SK-N-SH treated with all-trans-retinoic acid at 6 μM for 48 hours (cell line): ENCODE measurements at regions not wholly inside any gene's neighbourhood (a gene's known extent, or its start where the extent isn't known, plus 50 kb on each side); places are given as distances from the start of the nearest gene placed in this dataset.

Experiments
- ATAC-seq: fragments of 200-7000 bp; cut with Tn5 transposase; 3 replicates; pipeline ENCODE4 v1.9.1; 2020; ENCODE audit warnings: mild to moderate bottlenecking, moderate library complexity
- BACH2 ChIP-seq: fragments of 250-450 bp; sonication (Bioruptor Pico); IDR thresholded peaks from 2 replicates; pipeline ENCODE4 v1.9.0; 2021; ENCODE audit warnings: mild to moderate bottlenecking, borderline replicate concordance
- CREB5 ChIP-seq: fragments of 250-450 bp; sonication (Bioruptor Pico); IDR thresholded peaks from 2 replicates; pipeline ENCODE4 v1.5.1; 2020; ENCODE audit warnings: low read depth, mild to moderate bottlenecking, moderate library complexity
- CSDC2 ChIP-seq: fragments of 250-450 bp; sonication (Bioruptor Pico); IDR thresholded peaks from 2 replicates; pipeline ENCODE4 v1.5.0; 2020; ENCODE audit warnings: mild to moderate bottlenecking, moderate library complexity
- GLIS3 ChIP-seq: fragments of 250-450 bp; sonication (Bioruptor Pico); IDR thresholded peaks from 2 replicates; pipeline ENCODE4 v1.5.0; 2020; ENCODE audit warnings: mild to moderate bottlenecking, moderate library complexity
- ISL1 ChIP-seq: fragments of 250-450 bp; sonication (Bioruptor Pico); IDR thresholded peaks from 2 replicates; pipeline ENCODE4 v2.1.2; 2022; ENCODE audit warnings: mild to moderate bottlenecking, moderate library complexity
- OSR1 ChIP-seq: fragments of 250-450 bp; sonication (Bioruptor Pico); IDR thresholded peaks from 2 replicates; pipeline ENCODE4 v1.8.0; 2022; ENCODE audit warnings: moderate library complexity, mild to moderate bottlenecking, inconsistent platforms
- PATZ1 ChIP-seq: fragments of 250-450 bp; sonication (Bioruptor Pico); IDR thresholded peaks from 2 replicates; pipeline ENCODE4 v1.8.0; 2020; ENCODE audit warnings: mild to moderate bottlenecking, moderate library complexity, borderline replicate concordance
- PPARA ChIP-seq: fragments of 250-450 bp; sonication (Bioruptor Pico); IDR thresholded peaks from 2 replicates; pipeline ENCODE4 v1.5.0; 2020; ENCODE audit warnings: mild to moderate bottlenecking, borderline replicate concordance
- RARB ChIP-seq: fragments of 250-450 bp; sonication (Bioruptor Pico); IDR thresholded peaks from 2 replicates; pipeline ENCODE4 v1.8.0; 2021; ENCODE audit warnings: mild to moderate bottlenecking, moderate library complexity
- SNAI2 ChIP-seq: fragments of 250-450 bp; sonication (Bioruptor Pico); IDR thresholded peaks from 2 replicates; pipeline ENCODE4 v1.5.0; 2020; ENCODE audit warnings: mild to moderate bottlenecking, moderate library complexity
- TCF4 ChIP-seq: fragments of 250-450 bp; sonication (Bioruptor Pico); IDR thresholded peaks from 2 replicates; pipeline ENCODE4 v1.8.0; 2021; ENCODE audit warnings: mild to moderate bottlenecking, moderate library complexity, borderline replicate concordance
- TOX ChIP-seq: fragments of 250-450 bp; sonication (Bioruptor Pico); IDR thresholded peaks from 2 replicates; pipeline ENCODE4 v1.8.0; 2021; ENCODE audit warnings: mild to moderate bottlenecking, moderate library complexity, borderline replicate concordance
- ZFP3 ChIP-seq: fragments of 250-450 bp; sonication (Bioruptor Pico); IDR thresholded peaks from 2 replicates; pipeline ENCODE4 v1.5.0; 2020; ENCODE audit warnings: mild to moderate bottlenecking, moderate library complexity
- ZFP30 ChIP-seq: fragments of 450-650 bp; formaldehyde crosslinking; IDR thresholded peaks from 2 replicates; pipeline ENCODE4 v1.5.0; 2022; ENCODE audit warnings: mild to moderate bottlenecking, moderate library complexity
- ZNF70 ChIP-seq: fragments of 450-650 bp; formaldehyde crosslinking; IDR thresholded peaks from 2 replicates; pipeline ENCODE4 v1.5.0; 2020; ENCODE audit warnings: mild to moderate bottlenecking, moderate library complexity
- ZNF8 ChIP-seq: fragments of 450-650 bp; formaldehyde crosslinking; IDR thresholded peaks from 2 replicates; pipeline ENCODE4 v1.5.0; 2020; ENCODE audit warnings: mild to moderate bottlenecking, moderate library complexity
- TF ChIP-seq, protein P1 (sequence below): fragments of 250-450 bp; sonication (Bioruptor Pico); IDR thresholded peaks from 2 replicates; pipeline ENCODE4 v1.5.0; 2020; ENCODE audit warnings: mild to moderate bottlenecking, moderate library complexity
- TF ChIP-seq, protein P2 (sequence below): fragments of 250-450 bp; sonication (Bioruptor Pico); IDR thresholded peaks from 2 replicates; pipeline ENCODE4 v1.8.0; 2021; ENCODE audit warnings: low read depth, mild to moderate bottlenecking, moderate library complexity, borderline replicate concordance

GRCh38 chr13:44834404-44834803 lies 154.9 kb downstream of the NUFIP1 start (continued):
- TF ChIP-seq, protein P1, sequence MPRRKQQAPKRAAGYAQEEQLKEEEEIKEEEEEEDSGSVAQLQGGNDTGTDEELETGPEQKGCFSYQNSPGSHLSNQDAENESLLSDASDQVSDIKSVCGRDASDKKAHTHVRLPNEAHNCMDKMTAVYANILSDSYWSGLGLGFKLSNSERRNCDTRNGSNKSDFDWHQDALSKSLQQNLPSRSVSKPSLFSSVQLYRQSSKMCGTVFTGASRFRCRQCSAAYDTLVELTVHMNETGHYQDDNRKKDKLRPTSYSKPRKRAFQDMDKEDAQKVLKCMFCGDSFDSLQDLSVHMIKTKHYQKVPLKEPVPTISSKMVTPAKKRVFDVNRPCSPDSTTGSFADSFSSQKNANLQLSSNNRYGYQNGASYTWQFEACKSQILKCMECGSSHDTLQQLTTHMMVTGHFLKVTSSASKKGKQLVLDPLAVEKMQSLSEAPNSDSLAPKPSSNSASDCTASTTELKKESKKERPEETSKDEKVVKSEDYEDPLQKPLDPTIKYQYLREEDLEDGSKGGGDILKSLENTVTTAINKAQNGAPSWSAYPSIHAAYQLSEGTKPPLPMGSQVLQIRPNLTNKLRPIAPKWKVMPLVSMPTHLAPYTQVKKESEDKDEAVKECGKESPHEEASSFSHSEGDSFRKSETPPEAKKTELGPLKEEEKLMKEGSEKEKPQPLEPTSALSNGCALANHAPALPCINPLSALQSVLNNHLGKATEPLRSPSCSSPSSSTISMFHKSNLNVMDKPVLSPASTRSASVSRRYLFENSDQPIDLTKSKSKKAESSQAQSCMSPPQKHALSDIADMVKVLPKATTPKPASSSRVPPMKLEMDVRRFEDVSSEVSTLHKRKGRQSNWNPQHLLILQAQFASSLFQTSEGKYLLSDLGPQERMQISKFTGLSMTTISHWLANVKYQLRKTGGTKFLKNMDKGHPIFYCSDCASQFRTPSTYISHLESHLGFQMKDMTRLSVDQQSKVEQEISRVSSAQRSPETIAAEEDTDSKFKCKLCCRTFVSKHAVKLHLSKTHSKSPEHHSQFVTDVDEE = no peak
- no peak for TF ChIP-seq ISL1
- TF ChIP-seq ZFP3 = no peak

DNA sequence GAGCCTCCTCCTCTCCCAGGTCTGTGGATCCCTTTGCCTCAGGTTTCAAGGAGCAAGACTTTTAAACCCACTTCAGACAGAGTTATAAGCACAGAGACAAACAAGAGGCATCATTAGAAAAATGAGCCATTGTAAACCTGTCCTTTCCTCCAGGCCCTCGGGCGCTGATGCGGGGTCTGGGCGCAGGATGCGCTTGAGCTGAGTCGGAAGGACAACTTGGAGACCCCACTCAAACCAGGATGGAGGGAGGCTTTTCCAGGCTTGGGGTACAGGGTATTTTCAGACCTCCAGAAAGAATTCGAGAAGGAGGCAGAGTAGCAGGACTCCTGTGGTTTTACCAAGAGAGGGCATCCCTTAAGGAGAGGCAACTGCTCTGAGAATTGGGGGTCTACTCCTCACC lies 155.6 kb downstream of the NUFIP1 start:
- TF ChIP-seq ZFP3 (no peak), TCF4 (CRISPR knock-in tag) (no peak), PATZ1 (CRISPR knock-in tag) (no peak), ZNF70 (CRISPR knock-in tag) (no peak), RARB (no peak), SNAI2 (CRISPR knock-in tag) (no peak), CSDC2 (CRISPR knock-in tag) (no peak), OSR1 (no peak), BACH2 (CRISPR knock-in tag) (no peak), PPARA (CRISPR knock-in tag) (no peak), ZFP30 (CRISPR knock-in tag) (no peak)
- TF ChIP-seq, protein P2, sequence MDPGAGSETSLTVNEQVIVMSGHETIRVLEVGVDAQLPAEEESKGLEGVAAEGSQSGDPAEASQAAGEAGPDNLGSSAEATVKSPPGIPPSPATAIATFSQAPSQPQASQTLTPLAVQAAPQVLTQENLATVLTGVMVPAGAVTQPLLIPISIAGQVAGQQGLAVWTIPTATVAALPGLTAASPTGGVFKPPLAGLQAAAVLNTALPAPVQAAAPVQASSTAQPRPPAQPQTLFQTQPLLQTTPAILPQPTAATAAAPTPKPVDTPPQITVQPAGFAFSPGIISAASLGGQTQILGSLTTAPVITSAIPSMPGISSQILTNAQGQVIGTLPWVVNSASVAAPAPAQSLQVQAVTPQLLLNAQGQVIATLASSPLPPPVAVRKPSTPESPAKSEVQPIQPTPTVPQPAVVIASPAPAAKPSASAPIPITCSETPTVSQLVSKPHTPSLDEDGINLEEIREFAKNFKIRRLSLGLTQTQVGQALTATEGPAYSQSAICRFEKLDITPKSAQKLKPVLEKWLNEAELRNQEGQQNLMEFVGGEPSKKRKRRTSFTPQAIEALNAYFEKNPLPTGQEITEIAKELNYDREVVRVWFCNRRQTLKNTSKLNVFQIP (CRISPR knock-in tag) = no peak
- TF ChIP-seq, protein P1 = no peak
- ATAC-seq = no peak

DNA sequence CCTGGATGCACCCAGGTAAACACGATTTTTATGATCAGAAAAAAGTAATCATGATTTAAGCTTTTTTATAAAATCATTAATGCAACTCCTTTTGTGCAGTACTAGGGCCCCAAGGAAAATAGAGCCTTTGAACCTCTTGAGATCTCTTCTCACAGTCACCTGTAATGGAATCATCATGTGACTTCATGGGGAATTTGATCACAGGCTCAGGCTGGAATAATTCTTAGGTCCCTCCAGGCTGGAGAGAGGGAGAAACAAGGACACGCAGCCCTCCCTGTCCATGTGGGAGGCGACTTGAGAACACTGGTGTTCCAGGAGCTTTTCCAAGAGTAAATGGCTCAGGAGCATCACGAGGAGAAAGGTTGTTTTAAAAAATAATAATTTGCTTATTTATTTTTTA lies 156.1 kb downstream of the NUFIP1 start:
- no peak for ATAC-seq
- TF ChIP-seq SNAI2 (CRISPR knock-in tag) = no peak
- TF ChIP-seq TOX (CRISPR knock-in tag) = no peak
- no peak for TF ChIP-seq ZFP3
- no peak for TF ChIP-seq PATZ1 (CRISPR knock-in tag)
- no peak for TF ChIP-seq ZFP30 (CRISPR knock-in tag)
- TF ChIP-seq OSR1 = no peak

DNA sequence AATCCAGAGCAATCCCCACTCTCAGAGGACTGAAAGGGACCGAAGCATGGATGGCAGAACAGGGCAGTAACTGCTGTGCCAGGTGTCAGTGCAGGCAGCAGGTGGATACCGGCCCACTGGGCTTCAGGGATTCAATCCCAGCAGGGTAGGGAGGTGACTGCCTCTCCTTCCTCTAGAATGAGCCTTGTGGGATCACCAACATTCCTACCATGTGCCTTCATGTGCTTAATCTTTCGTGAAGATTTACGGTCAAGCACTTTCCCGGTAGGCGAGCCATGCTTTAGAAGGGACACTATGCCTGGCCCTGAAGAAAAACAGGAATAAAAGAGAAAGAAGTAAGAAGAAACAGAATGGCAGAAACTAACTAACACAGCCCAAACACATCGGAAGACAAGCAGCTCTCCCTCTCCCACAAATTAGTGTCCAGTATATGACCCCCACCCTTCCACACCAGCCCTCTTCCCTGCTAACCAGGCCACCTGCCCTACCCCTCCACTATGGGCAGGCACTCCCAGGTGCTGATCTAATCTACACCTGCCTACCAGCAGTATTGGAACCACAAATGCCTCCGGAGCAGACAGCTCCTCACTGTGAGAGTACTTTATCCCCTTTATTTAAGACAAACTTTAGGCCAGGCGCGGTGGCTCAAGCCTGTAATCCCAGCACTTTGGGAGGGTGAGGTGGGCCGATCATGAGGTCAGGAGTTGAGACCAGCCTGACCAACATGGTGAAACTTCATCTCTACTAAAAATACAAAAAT lies 162.5 kb downstream of the NUFIP1 start:
- no peak for ATAC-seq
- TF ChIP-seq ZNF8 (CRISPR knock-in tag) = no peak
- TF ChIP-seq TCF4 (CRISPR knock-in tag) = no peak
- no peak for TF ChIP-seq GLIS3
- TF ChIP-seq RARB = no peak
- TF ChIP-seq ISL1 = no peak
- TF ChIP-seq CSDC2 (CRISPR knock-in tag) = no peak
- TF ChIP-seq PATZ1 (CRISPR knock-in tag) = no peak
- no peak for TF ChIP-seq ZNF70 (CRISPR knock-in tag)
- TF ChIP-seq ZFP30 (CRISPR knock-in tag) = no peak
- no peak for TF ChIP-seq CREB5 (CRISPR knock-in tag)
